Peyer's patch (tissue), 4 donors: ENCODE measurements at regions not wholly inside any gene's neighbourhood (a gene's known extent, or its start where the extent isn't known, plus 50 kb on each side); places are given as distances from the start of the nearest gene placed in this dataset.

Experiments
- POLR2A ChIP-seq, 2 donors: fragments of 450-650 bp; IDR thresholded peaks; one replicate each; pipeline ENCODE4 v1.5.1; 2017; ENCODE audit warnings: antibody characterized with exemption in 2 of 2, mild to moderate bottlenecking in 2 of 2, moderate library complexity in 2 of 2
- TF ChIP-seq, protein P1 (sequence below), 6 experiments: fragments of 450-650 bp in 4 of 6; fragments of 200-600 bp in 2 of 6; sonication (generic) in 1 of 6; IDR thresholded peaks; one replicate each; pipeline ENCODE4 v1.5.1; 2017 to 2019; ENCODE audit warnings: antibody characterized with exemption in 6 of 6, mild to moderate bottlenecking in 3 of 6, moderate library complexity in 1 of 6

DNA sequence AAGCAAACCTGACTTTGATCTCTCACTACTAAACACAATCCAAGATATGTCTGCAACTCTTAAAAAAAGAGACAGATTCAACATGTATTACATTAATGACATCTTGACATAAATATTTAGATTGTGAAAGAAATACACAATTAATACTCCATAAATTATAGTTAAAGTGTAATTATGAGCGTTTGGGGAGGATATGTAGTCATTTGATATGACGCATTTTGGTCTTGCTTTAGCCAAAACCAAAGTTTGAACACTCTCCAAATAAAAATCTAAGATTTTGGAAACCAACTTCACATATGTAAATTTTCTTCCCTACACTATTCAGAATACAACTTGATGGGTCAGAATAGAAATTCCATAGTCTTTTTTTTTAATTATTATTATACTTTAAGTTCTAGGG lies 1257.6 kb downstream of the SLC16A7 start:
- TF ChIP-seq, protein P1, sequence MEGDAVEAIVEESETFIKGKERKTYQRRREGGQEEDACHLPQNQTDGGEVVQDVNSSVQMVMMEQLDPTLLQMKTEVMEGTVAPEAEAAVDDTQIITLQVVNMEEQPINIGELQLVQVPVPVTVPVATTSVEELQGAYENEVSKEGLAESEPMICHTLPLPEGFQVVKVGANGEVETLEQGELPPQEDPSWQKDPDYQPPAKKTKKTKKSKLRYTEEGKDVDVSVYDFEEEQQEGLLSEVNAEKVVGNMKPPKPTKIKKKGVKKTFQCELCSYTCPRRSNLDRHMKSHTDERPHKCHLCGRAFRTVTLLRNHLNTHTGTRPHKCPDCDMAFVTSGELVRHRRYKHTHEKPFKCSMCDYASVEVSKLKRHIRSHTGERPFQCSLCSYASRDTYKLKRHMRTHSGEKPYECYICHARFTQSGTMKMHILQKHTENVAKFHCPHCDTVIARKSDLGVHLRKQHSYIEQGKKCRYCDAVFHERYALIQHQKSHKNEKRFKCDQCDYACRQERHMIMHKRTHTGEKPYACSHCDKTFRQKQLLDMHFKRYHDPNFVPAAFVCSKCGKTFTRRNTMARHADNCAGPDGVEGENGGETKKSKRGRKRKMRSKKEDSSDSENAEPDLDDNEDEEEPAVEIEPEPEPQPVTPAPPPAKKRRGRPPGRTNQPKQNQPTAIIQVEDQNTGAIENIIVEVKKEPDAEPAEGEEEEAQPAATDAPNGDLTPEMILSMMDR (IDR thresholded peaks at IDR 0.05) = no peak
- TF ChIP-seq POLR2A (IDR thresholded peaks at IDR 0.05) = no peak
